Heart right ventricle (tissue), 16 donors: ENCODE measurements at regions not wholly inside any gene's neighbourhood (a gene's known extent, or its start where the extent isn't known, plus 50 kb on each side); places are given as distances from the start of the nearest gene placed in this dataset.

ENCODE experiments used
- ATAC-seq, 8 donors: fragments of 200-7000 bp; cut with Tn5 transposase; one replicate each; pipeline ENCODE4 v1.9.1; 2020; ENCODE audit warnings: mild to moderate bottlenecking in 8 of 8, moderate library complexity in 8 of 8, moderate number of reproducible peaks in 1 of 8
- DNase-seq, 2 donors: peaks; one replicate each; pipeline ENCODE4 v3.0.0-alpha.2; 2020
- H3K27ac ChIP-seq, 10 donors: fragments of 200-600 bp; sonication (generic) in 2 of 10; one replicate each; pipeline versions ENCODE4 v1.5.0 to v1.8.0; 2020 to 2022; ENCODE audit warnings: mild to moderate bottlenecking in 3 of 10
- H3K27me3 ChIP-seq, 7 donors: fragments of 200-600 bp; one replicate each; pipeline ENCODE4 v1.8.0; 2021 to 2022; ENCODE audit warnings: mild to moderate bottlenecking in 2 of 7
- H3K36me3 ChIP-seq, 9 donors: fragments of 200-600 bp; sonication (generic) in 1 of 9; one replicate each; pipeline versions ENCODE4 v1.5.0 to v1.8.0; 2020 to 2022; ENCODE audit warnings: mild to moderate bottlenecking in 2 of 9
- H3K4me1 ChIP-seq, 9 donors: fragments of 200-600 bp; sonication (generic) in 1 of 9; one replicate each; pipeline versions ENCODE4 v1.5.0 to v1.8.0; 2020 to 2022; ENCODE audit warnings: mild to moderate bottlenecking in 4 of 9
- H3K4me3 ChIP-seq, 10 donors: fragments of 200-600 bp; sonication (generic) in 2 of 10; one replicate each; pipeline versions ENCODE4 v1.5.0 to v1.8.0; 2020 to 2022; ENCODE audit warnings: mild to moderate bottlenecking in 7 of 10, moderate library complexity in 2 of 10
- H3K9me3 ChIP-seq, 11 donors: fragments of 200-600 bp in 10 of 11; sonication (generic) in 2 of 11; one replicate each; pipeline versions ENCODE4 v1.5.0 to v1.8.0; 2013 to 2022; ENCODE audit warnings: mild to moderate bottlenecking in 2 of 11, control low read depth in 1 of 11, moderate library complexity in 1 of 11
- WGBS, 2 donors: extraction: QIAGEN DNeasy Blood & Tissue Kit; methylation state at CpG; one replicate each; pipeline ENCODE4 v1.1.7; 2013; ENCODE audit warnings: inconsistent platforms in 1 of 2; 5-methylcytosine and 5-hydroxymethylcytosine counted together
- intact Hi-C, 10 donors: fragments of 100-400 bp; cut with DNase I; formaldehyde crosslinking; loops; one replicate each; pipeline versions ENCODE4 v1.11.1 to v1.14.2; 2022
- TF ChIP-seq, protein P1 (sequence below), 9 donors: fragments of 200-600 bp; sonication (generic) in 2 of 9; IDR thresholded peaks; one replicate each; pipeline versions ENCODE4 v1.5.0 to v1.8.0; 2021 to 2022; ENCODE audit warnings: antibody characterized with exemption in 9 of 9, mild to moderate bottlenecking in 5 of 9, moderate library complexity in 1 of 9
- donor health status: Arrhythmogenic right ventricular cardiomyopathy.
- donor health status: ischemic (EF 13 %, LVEDD 7.1; RV severe dilation, severe dysfunction).
- donor health status: healthy with polysubstance abuse.
- donor health status: DM: no; HTN: yes; CAD: no.
- donor health status: DM: no; HTN: no; CAD: no.
- donor health status: ischemic (EF 25% LVEDD 6.9; RV normal size, moderate dysfunction).
- donor health status: ischemic (EF 25% LVEDD 5.7; RV mildly dilated, moderate dysfunction).
- donor health status: healthy.
- donor health status: DM: yes; HTN: yes; CAD: no.
- donor health status: Ischemic cardiomyopathy.
- donor health status: ischemic (EF 35%, LVEDD 5.7; RV mildly dilated, moderate dysfunction).
- donor health status: nonischemic (EF 11% LVEDD 7.7; RV severe dilation, severe dysfunction).
- donor health status: DM: yes; HTN: yes; CAD: no.
- donor health status: PGD.
- donor health status: ischemic (EF 29% LVEDD 5.4; RV normal size, mild dysfunction).
- donor health status: nonischemic (EF 23%, LVEDD 6.1; RV moderate dilation, normal function).

DNA sequence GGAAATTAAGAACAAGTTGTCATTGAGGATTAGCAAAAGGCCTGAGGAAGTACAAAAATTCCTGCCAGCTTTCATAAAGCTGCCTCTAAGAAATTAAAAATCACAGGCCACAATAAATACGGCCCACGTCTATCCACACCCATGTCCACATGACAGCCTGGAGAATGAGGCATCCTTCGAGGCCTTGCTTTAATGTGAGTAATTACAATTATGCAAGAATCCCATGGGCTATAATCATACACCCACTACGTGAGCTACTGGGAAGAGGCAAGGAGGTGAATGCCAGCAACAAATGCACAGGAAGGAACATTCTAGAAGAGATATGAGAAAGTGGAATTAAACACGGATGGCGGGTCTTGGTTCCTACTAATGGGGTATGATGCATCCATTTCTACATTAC is 65.4 kb upstream of the ZFHX3 start:
- no peak overlapping the region for H3K4me3 ChIP-seq
- WGBS, 2 donors: 62 to 72% methylated on average over 6 of the region's 6 CpGs
- ATAC-seq (peak in 6 of 8 donors; percentile 33 to 90 (median 49)), DNase-seq (no peak)
- H3K27ac ChIP-seq: peak overlapping the region in 4 of 10 donors; percentile 15 to 45 (median 40)
- intact Hi-C loops: no loop called here
- H3K36me3 ChIP-seq: no peaks in the 10 kb centered on the region
- H3K9me3 ChIP-seq: peaks cover 0 to 13% (median 9%) of the 10 kb centered on the region in 11 donors
- H3K27me3 ChIP-seq: no peaks in the 10 kb centered on the region
- TF ChIP-seq, protein P1, sequence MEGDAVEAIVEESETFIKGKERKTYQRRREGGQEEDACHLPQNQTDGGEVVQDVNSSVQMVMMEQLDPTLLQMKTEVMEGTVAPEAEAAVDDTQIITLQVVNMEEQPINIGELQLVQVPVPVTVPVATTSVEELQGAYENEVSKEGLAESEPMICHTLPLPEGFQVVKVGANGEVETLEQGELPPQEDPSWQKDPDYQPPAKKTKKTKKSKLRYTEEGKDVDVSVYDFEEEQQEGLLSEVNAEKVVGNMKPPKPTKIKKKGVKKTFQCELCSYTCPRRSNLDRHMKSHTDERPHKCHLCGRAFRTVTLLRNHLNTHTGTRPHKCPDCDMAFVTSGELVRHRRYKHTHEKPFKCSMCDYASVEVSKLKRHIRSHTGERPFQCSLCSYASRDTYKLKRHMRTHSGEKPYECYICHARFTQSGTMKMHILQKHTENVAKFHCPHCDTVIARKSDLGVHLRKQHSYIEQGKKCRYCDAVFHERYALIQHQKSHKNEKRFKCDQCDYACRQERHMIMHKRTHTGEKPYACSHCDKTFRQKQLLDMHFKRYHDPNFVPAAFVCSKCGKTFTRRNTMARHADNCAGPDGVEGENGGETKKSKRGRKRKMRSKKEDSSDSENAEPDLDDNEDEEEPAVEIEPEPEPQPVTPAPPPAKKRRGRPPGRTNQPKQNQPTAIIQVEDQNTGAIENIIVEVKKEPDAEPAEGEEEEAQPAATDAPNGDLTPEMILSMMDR (IDR thresholded peaks at IDR 0.05): no peak
- peaks cover 0 to 14% (median 0%) of the 10 kb centered on the region in 9 donors for H3K4me1 ChIP-seq

DNA sequence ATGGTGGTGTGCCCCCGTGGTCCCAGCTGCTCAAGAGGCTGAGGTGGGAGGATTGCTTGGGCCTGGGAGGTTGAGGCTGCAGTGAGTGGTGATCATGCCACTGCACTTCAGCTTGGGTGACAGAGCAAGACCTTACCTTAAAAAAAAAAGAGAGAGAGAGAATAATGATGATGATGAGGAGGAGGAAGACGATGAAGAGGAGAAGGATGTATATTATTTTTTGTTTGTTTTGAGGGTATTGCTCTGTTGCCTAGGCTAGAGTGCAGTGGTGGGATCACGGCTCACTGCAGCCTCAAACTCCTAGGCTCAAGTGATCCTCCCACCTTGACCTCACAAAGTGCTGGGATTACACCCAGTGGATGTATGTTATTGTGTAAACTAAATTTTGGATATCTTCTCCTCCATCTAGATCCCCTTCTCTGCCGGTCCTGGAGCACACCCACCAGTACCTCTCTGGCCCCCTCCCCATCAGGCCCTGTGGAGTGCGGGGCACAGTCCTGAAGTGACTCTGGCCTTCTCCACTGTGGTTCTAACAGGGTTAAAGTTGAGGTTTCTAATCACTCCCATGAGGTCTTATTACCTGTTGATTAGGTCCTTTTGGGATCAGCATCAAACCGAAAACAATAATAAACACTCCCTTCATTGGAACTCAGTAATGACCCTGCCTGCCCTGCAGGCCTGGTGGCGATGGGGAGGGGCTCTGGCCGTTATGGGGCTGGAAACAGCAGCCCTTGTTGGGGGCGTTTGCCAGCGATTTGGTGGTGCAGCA is 60.5 kb upstream of the ZFHX3 start:
- 71 to 77% methylated on average over 10 of the region's 10 CpGs for WGBS, 2 donors
- Histone ChIP-seq H3K27me3 (no peaks in the 10 kb centered on the region), H3K36me3 (no peaks in the 10 kb centered on the region), H3K9me3 (no peaks in the 10 kb centered on the region), H3K4me1 (peaks cover 0 to 8% (median 0%) of the 10 kb centered on the region in 9 donors), H3K4me3 (no peak overlapping the region), H3K27ac (no peak overlapping the region)
- intact Hi-C loops: no loop called here
- DNase-seq (no peak), ATAC-seq (no peak)
- TF ChIP-seq, protein P1 (IDR thresholded peaks at IDR 0.05): no peak

DNA sequence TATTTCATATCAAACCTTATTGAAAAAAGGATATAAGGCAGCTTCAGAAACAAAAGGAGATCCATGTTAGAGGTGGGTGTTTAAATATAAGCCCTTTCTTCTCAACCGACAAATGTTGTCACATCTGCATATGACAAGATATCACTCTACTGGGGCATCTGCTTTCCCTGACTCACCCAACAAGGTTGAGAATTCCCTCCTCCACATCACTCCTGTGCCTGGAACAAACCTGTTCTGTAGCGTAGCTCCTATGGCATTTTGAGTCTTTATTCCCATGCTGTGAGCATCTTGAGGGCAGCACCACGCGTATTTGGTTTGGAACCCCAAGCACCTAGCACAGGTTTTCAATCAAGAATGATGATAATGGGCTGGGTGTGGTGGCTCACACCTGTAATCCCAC is 59.4 kb upstream of the ZFHX3 start:
- intact Hi-C loops: no loop called here

DNA sequence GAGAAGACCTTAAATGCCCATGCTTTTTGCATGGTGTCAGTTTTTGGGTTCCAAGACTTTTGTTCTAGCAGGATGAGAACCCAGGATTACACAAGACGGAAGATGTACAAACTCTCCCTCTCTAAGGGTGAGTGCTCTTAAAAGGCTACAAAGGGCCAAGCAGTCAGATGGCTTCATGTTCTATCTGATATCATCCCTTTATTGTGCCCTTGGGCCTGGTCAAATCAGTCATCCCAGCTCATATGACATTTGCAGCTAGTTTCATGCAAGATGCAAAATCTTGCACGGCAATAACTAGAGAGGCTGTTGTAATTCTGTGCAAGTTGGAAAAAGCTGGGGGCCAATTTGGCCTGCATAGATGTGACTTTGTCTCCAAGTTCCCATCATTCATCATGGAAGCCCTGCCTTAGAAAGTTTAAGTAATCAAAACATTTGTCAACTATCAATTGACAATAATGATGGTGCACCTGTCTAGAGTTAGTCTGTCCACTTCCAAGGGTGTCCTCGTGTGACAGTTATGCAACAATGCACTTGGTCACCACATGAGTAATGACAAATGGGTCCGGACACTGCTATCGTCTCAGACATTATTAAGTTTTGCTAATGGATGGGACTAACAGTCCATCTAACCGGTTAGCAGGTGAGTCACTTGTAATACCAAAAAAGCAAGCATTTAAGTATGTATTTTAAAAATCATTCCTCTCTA is 58.6 kb upstream of the ZFHX3 start:
- 79 to 88% methylated on average over 6 of the region's 6 CpGs for WGBS, 2 donors
- Histone ChIP-seq H3K27me3 (no peaks in the 10 kb centered on the region), H3K4me1 (no peaks in the 10 kb centered on the region), H3K4me3 (no peak overlapping the region), H3K27ac (no peak overlapping the region), H3K36me3 (no peaks in the 10 kb centered on the region), H3K9me3 (no peaks in the 10 kb centered on the region)
- ATAC-seq (no peak), DNase-seq (no peak)
- intact Hi-C loops: no loop called here
- TF ChIP-seq, protein P1 (IDR thresholded peaks at IDR 0.05): no peak

More for the DNA sequence above, 59.4 kb upstream of the ZFHX3 start:
- Histone ChIP-seq H3K27me3 (no peaks in the 10 kb centered on the region), H3K36me3 (no peaks in the 10 kb centered on the region), H3K4me1 (no peaks in the 10 kb centered on the region), H3K27ac (no peak overlapping the region), H3K9me3 (no peaks in the 10 kb centered on the region), H3K4me3 (no peak overlapping the region)
- TF ChIP-seq, protein P1 (IDR thresholded peaks at IDR 0.05): no peak
- WGBS, 2 donors: 95% methylated on average over 4 of the region's 4 CpGs
- DNase-seq: no peak
- ATAC-seq: no peak
